ENCODE measurements at regions not wholly inside any gene's neighbourhood (a gene's known extent, or its start where the extent isn't known, plus 50 kb on each side); places are given as distances from the start of the nearest gene placed in this dataset.
A peak's percentile ranks its signal among the peaks of the same experiment; 100 is the strongest.
"Not testable (repeated sequence)": the region's sequence is repeated elsewhere in the genome, so short reads cannot be mapped to it uniquely, and the experiment has no call there.

- peak; percentile 41 for DNase-seq
Observed at GRCh38 chr6:168871642-168872315, 381.9 kb downstream of the THBS2 start.

DNA sequence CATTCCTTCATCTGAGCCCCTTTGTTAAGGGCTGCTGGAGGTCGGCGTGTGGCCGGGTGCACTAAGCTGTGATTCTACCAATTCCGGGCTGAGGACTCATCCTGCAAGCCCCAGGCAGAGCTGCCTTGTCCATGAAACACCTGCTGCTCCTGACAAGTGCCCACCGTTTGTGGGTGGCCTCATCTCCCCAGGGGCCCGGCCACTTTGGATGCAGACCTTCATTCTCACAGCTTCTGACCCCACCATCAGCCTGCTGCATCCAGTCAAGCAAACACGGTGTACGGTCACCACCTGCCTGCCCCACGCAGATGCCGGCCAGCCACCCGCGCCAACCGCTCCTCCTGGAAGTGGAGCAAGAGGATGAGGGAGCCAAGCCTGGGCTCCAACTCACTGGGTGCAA is 382.7 kb downstream of the THBS2 start:
- DNase-seq, result no peak

GRCh38 chr6:168867247-168868102 is 386.2 kb downstream of the THBS2 start:
- no peak for DNase-seq

DNA sequence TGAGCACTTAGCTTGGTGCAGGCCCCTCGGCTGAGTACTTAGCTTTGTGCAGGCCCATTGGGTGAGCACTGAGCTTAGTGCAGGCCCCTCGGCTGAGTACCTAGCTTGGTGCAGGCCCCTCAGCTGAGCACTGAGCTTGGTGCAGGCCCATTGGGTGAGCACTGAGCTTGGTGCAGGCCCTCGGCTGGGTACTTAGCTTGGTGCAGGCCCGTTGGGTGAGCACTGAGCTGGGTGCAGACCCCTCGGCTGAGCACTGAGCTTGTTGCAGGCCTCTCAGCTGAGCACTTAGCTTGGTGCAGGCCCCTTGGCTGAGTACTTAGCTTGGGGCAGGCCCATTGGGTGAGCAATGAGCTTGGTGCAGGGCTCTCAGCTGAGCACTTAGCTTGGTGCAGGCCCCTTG is 387.1 kb downstream of the THBS2 start:
- no peak for DNase-seq

- no peak for DNase-seq
Observed at GRCh38 chr6:168865522-168865921, 388.1 kb downstream of the THBS2 start.

- no peak for DNase-seq
Observed at GRCh38 chr6:168864541-168865460, 388.8 kb downstream of the THBS2 start.

GRCh38 chr6:168863467-168863866 is 390.2 kb downstream of the THBS2 start:
- no peak for DNase-seq

GRCh38 chr6:168862346-168862980 is 391.2 kb downstream of the THBS2 start:
- DNase-seq, result no peak

- DNase-seq, result no peak
Observed at GRCh38 chr6:168860987-168861386, 392.7 kb downstream of the THBS2 start.

GRCh38 chr6:168860341-168860740 is 393.3 kb downstream of the THBS2 start:
- DNase-seq, result no peak

GRCh38 chr6:168858926-168859325 is 394.7 kb downstream of the THBS2 start:
- no peak for DNase-seq

GRCh38 chr6:168856914-168857313 is 396.7 kb downstream of the THBS2 start:
- DNase-seq, result no peak

DNA sequence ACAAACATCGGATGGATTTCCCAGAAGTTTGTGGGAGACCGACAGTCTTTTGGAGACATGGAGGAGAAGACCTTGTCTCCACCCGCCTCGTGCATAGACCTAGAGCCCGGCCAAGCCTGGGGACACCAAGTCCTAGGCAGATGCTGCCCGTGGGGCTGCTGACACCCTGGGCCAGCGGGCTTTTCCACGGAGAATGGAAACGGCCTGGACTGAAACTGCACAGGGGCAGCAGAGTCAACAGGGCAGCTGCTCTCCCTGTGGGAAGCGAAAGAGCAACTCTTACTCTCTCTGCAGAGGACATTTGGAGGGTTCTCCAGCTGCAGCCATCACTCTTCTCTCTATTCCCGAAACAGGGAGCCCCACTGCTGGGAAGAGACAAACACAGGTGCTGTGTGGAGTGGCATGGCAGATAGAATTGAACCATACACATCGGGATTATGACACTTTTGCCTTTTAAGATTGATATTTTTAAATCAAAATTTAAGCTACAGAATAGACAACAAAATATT is 401.2 kb downstream of the THBS2 start:
- DNase-seq, result no peak

GRCh38 chr6:168851460-168852375 is 401.9 kb downstream of the THBS2 start:
- peak; percentile 38 for DNase-seq

DNA sequence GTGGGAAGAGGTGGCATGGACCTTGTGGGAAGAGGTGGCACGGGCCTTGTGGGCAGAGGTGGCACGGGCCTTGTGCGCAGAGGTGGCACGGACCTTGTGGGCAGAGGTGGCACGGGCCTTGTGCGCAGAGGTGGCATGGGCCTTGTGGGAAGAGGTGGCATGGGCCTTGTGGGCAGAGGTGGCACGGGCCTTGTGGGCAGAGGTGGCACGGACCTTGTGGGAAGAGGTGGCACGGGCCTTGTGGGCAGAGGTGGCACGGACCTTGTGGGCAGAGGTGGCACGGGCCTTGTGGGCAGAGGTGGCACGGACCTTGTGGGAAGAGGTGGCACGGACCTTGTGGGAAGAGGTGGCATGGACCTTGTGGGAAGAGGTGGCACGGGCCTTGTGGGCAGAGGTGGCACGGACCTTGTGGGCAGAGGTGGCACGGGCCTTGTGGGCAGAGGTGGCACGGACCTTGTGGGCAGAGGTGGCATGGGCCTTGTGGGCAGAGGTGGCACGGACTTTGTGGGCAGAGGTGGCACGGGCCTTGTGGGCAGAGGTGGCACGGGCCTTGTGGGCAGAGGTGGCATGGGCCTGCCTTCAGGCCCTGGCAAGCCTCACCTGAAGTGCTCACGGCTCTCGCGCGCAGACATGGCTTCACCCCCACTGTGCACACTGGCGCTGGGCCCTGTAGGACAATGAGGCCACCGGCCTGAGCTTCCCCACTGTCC is 403.5 kb downstream of the THBS2 start:
- DNase-seq, result not testable (repeated sequence)

DNA sequence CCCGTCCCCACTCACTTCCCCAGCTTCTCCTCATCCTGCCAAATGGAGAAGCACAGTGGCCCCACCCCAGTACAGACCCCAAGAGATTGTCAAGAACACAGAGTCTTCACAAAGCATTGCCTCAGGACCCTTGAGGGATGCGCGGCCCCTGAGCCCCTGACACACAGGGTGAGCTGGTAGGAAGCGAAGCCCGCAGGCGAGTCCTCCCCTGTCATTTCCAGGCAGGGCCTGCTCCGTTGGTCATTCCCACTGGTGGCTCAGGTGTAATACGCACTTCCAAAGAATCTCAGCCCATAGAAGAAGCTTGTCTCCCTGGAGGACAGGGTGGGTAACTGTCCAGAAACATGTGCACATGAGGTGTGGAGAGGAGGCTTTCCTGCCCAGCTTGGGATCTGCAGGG is 404.2 kb downstream of the THBS2 start:
- no peak for DNase-seq

- DNase-seq, result no peak
Observed at GRCh38 chr6:168848797-168849196, 404.8 kb downstream of the THBS2 start.

DNA sequence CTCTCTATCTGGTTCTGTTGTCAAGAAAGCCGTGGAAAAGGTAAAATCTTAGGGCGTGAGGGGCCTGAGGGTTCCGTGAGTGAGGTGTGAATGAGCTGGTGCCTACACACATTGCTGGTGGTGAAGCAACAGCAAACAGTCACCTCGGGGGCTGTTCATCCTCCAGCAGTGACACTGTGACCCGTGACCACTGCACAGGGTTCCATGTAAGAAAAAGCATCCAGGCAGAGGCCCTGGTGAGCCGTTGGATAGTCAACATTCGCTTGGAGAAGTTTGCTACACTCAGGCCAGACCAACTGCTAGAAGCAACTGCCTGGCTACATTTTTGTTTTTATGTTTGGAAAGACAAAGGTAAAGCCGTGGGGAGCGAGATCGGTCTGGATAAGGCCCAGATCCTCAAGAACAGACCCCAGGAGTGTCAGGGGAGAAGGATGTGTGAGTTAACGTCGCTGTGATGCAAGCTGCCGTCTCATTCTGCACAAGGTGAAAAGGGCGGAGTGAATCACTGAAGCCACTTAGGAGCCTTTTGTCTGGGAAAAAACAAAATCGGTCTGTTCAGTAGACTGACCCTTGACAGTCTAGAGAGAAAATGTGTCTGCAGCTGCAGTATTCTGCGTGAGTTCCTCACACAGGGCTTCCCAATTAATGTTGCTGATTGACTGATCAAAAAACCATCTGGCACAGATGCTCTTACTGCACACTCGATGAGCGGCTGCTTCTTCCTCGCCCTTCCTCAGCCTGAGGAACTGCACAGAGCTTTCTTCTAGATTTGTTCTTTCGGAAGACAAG is 404.0 kb downstream of the SMOC2 start:
- no peak for DNase-seq

DNA sequence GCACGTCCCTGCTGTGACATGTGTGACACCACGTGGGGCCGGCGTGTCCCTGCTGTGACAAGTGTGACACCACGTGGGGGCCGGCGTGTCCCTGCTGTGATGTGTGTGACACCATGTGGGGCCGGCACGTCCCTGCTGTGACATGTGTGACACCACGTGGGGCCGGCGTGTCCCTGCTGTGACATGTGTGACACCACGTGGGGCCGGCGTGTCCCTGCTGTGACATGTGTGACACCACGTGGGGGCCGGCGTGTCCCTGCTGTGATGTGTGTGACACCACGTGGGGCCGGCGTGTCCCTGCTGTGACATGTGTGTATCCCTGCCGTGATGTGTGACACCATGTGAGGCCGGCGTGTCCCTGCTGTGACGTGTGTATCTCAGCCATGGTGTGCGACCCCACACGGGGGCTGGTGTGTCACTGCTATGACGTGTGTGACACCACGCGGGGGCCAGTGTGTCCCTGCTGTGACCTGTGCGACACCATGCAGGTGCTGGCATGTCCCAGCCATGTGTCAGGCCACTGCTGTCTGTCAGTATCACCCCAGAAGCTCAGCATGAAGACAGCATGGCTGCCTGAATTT is 401.7 kb downstream of the SMOC2 start:
- not testable (repeated sequence) for DNase-seq

All from NCI-H2029 (cell line).